Common myeloid progenitor, CD34-positive (primary cell): ENCODE measurements at regions not wholly inside any gene's neighbourhood (a gene's known extent, or its start where the extent isn't known, plus 50 kb on each side); places are given as distances from the start of the nearest gene placed in this dataset.
A peak's percentile ranks its signal among the peaks of the same experiment; 100 is the strongest.

Experiments used
- CTCF ChIA-PET: fragments of 350-600 bp; sonication (Branson Sonifier 250); formaldehyde crosslinking; loops from one replicate; lab custom pipeline; 2021; ENCODE audit warnings: antibody characterized with exemption; lab: Charles Lee
- POLR2A ChIA-PET: fragments of 350-600 bp; sonication (Branson Sonifier 250); formaldehyde crosslinking; loops from one replicate; lab custom pipeline; 2021; ENCODE audit warnings: antibody characterized with exemption; lab: Charles Lee
- DNase-seq, 3 donors: peaks; one replicate each; pipeline versions ENCODE4 v3.0.0 to v3.0.0-alpha.2; 2013
- H3K27ac ChIP-seq, 2 experiments: 1 replicate in 1 of 2; 2 replicates in 1 of 2; pipeline ENCODE4 v1.7.0; 2013; ENCODE audit warnings: inconsistent platforms in 2 of 2, low read length in 2 of 2, mild to moderate bottlenecking in 2 of 2, low read depth in 1 of 2, moderate library complexity in 1 of 2; ENCODE audit not compliant: severe bottlenecking in 2 of 2, insufficient read depth in 1 of 2, poor library complexity in 1 of 2
- H3K27me3 ChIP-seq, 5 experiments: replicated peaks in 2 of 5; 1 replicate in 3 of 5; 2 replicates in 2 of 5; pipeline versions ENCODE4 v1.6.1 to v1.7.0; 2013; ENCODE audit warnings: low read length in 4 of 5, mild to moderate bottlenecking in 2 of 5, moderate library complexity in 2 of 5, inconsistent platforms in 1 of 5; ENCODE audit not compliant: insufficient read depth in 5 of 5, control insufficient read depth in 4 of 5
- H3K36me3 ChIP-seq, 4 experiments: 1 replicate in 2 of 4; 2 replicates in 2 of 4; pipeline versions ENCODE4 v1.6.1 to v1.7.0; 2013; ENCODE audit warnings: low read length in 3 of 4, control low read depth in 1 of 4, mild to moderate bottlenecking in 1 of 4; ENCODE audit not compliant: control insufficient read depth in 4 of 4, insufficient read depth in 4 of 4
- H3K4me1 ChIP-seq, 4 experiments: 1 replicate in 3 of 4; 2 replicates in 1 of 4; pipeline versions ENCODE4 v1.6.1 to v1.7.1; 2013; ENCODE audit warnings: low read length in 3 of 4, mild to moderate bottlenecking in 3 of 4, control low read depth in 1 of 4, inconsistent platforms in 1 of 4, moderate library complexity in 1 of 4; ENCODE audit not compliant: control insufficient read depth in 4 of 4, insufficient read depth in 4 of 4; ENCODE audit errors: control extremely low read depth in 1 of 4
- H3K4me3 ChIP-seq, 7 experiments: 1 replicate in 4 of 7; 2 replicates in 3 of 7; pipeline versions ENCODE4 v1.5.1 to v1.7.0; 2013; ENCODE audit warnings: mild to moderate bottlenecking in 7 of 7, low read length in 6 of 7, moderate library complexity in 6 of 7, inconsistent platforms in 2 of 7, low read depth in 2 of 7, control low read depth in 1 of 7; ENCODE audit not compliant: insufficient read depth in 4 of 7, control insufficient read depth in 1 of 7; ENCODE audit errors: extremely low read depth in 1 of 7
- H3K9me3 ChIP-seq, 5 experiments: 1 replicate in 4 of 5; 2 replicates in 1 of 5; pipeline versions ENCODE4 v1.6.1 to v1.7.1; 2013; ENCODE audit warnings: low read length in 4 of 5, mild to moderate bottlenecking in 2 of 5, inconsistent platforms in 1 of 5, low read depth in 1 of 5, moderate library complexity in 1 of 5; ENCODE audit not compliant: control insufficient read depth in 4 of 5, insufficient read depth in 2 of 5; ENCODE audit errors: control extremely low read depth in 1 of 5
- WGBS: methylation state at CpG from one replicate; pipeline ENCODE4 v1.1.5; 2013; ENCODE audit not compliant: insufficient coverage; 5-methylcytosine and 5-hydroxymethylcytosine counted together

DNA sequence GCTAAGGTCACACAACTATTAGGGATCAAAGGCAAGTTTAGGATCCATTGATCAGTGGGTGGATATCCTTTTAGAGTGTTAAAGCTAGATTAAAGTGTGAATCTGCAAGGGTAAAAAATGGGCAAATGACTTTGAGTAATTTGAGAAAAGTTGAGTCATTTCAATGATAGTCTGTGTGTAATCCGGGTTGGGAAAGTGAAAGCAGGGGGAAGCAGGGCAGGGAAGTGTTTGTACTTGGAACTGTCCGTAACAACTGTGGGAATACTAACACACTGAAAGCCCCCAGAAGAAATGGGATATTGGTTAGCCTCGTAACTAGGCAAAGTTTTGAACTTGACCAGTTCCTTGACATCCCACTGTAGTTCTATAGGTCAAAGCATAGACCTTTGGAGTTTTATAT, 187.2 kb upstream of the SLITRK3 start:
- 100% methylated on average over 1 of the region's 3 CpGs for WGBS

DNA sequence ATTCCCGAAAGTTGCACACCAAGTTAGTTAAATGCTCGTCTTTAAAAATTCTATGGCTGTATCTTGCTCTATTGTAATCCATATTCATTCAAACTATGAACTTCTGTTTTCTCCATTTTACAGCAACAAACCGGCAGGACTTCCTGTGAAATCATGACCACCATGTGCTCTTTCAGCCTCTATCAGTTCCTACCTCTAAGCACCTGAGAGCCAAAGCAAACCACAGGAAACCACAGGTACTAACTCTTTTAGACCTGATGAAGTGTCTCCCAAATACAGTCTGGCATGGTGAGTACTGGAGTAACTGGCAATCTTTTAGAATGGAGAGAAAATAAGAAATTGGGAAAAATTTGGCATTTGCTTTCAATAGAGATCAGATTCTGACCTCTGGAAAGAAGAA, 186.5 kb upstream of the SLITRK3 start:
- Histone ChIP-seq H3K36me3 (no peaks in the 10 kb centered on the region), H3K27ac (no peak overlapping the region), H3K4me1 (no peaks in the 10 kb centered on the region), H3K27me3 (no peaks in the 10 kb centered on the region), H3K9me3 (no peaks in the 10 kb centered on the region), H3K4me3 (no peak overlapping the region)
- 43% methylated on average over 2 of the region's 3 CpGs for WGBS
- ChIA-PET POLR2A (no interaction called here), CTCF (no interaction called here)
- DNase-seq, result no peak

More for the DNA sequence above, 187.2 kb upstream of the SLITRK3 start:
- POLR2A ChIA-PET, result no interaction called here
- no peak for DNase-seq
- no peak overlapping the region for H3K4me3 ChIP-seq
- no peaks in the 10 kb centered on the region for H3K27me3 ChIP-seq
- no peaks in the 10 kb centered on the region for H3K9me3 ChIP-seq
- no peaks in the 10 kb centered on the region for H3K4me1 ChIP-seq
- CTCF ChIA-PET, result no interaction called here
- no peak overlapping the region for H3K27ac ChIP-seq
- no peaks in the 10 kb centered on the region for H3K36me3 ChIP-seq

DNA sequence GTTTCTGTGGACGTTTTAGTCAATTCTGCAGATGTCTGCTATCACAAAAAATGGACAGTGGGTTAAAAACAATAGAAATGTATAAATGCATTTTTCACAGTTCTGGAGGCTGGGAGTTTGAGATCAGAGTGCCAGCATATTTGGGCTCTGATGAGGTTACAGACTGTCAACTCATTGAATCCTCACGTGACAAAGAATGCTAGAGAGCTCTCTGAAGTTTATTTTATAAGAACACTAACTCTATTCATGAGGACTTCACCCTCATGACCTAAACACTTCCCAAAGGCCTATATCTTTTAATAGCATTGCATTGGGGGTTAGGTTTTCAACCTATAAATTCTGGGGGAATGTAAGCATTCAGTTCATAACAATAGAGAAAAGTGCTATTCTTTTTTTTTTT, 182.6 kb upstream of the SLITRK3 start:
- 100% methylated on average over 1 of the region's 2 CpGs for WGBS
- Histone ChIP-seq H3K4me3 (no peak overlapping the region), H3K27ac (no peak overlapping the region), H3K9me3 (no peaks in the 10 kb centered on the region), H3K4me1 (no peaks in the 10 kb centered on the region), H3K27me3 (no peaks in the 10 kb centered on the region), H3K36me3 (no peaks in the 10 kb centered on the region)
- ChIA-PET POLR2A (no interaction called here), CTCF (no interaction called here)
- DNase-seq, result no peak

DNA sequence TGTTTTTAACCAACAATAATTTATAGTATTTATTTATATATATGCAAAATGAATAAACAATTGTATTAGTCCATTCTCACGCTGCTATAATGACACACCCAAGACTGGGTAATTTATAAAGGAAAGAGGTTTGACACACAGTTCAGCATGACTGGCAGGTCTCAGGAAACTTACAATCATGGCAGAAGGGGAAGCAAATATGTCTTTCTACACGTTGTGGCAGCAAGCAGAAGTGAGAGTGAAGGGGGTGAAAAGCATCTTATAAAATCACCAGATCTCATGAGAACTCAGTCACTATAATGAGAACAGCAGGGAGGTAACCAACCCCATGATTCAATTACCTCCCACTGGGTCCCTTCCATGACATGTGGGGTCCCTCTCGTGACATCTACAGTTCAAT, 162.8 kb upstream of the SLITRK3 start:
- ChIA-PET POLR2A (no interaction called here), CTCF (no interaction called here)
- H3K27me3 ChIP-seq, result no peaks in the 10 kb centered on the region
- no peaks in the 10 kb centered on the region for H3K9me3 ChIP-seq
- no peaks in the 10 kb centered on the region for H3K36me3 ChIP-seq
- no peaks in the 10 kb centered on the region for H3K4me1 ChIP-seq
- no peak overlapping the region for H3K27ac ChIP-seq
- no CpG with 5 or more reads among the region's 3 CpGs for WGBS
- DNase-seq, result peak in 1 of 3 donors; percentile 11
- H3K4me3 ChIP-seq, result no peak overlapping the region

DNA sequence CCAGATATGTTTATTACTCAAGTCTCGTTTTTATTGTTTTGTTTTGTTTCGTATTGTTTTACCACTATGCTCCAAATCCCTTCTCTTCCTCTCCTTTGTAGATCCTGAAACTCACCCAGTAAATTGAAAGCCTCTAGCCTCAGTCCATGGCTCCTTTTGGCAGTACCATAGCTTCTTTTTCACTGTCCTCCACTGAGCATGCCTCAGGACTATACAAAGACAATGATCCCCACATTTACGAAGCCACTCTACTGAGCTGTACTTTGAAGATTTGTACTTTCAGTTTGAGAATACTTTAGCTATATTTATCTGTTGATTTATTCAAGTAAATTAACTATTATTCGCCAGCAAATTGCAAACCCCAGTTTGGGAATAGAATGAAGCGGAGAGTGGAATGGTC, 159.1 kb upstream of the SLITRK3 start:
- Histone ChIP-seq H3K4me3 (no peak overlapping the region), H3K9me3 (no peaks in the 10 kb centered on the region), H3K36me3 (no peaks in the 10 kb centered on the region), H3K27ac (no peak overlapping the region), H3K4me1 (no peaks in the 10 kb centered on the region), H3K27me3 (no peaks in the 10 kb centered on the region)
- CTCF ChIA-PET, result no interaction called here
- POLR2A ChIA-PET, result no interaction called here
- no peak for DNase-seq
- WGBS, result 100% methylated on average over 3 of the region's 5 CpGs

DNA sequence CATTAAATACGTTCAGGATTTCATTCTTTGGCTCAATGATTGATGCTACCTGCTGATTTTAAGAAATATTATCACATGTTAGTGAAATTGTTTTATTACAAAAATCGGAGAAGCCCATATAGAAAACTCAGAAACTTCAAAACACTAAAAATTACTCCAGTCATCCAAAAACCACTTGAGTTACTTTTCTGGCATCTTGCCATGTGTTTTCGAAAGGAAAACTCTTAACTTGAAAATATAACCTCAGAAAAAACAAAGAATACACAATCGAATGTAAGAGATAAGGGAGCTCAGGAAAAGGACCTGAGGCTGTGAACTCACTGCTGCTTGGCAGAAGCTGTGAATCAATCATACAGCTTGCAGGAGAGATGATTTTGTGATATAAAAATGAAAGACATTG, 151.3 kb upstream of the SLITRK3 start:
- Histone ChIP-seq H3K4me3 (peak overlapping the region in 1 of 7 experiments; percentile 7), H3K27ac (no peak overlapping the region), H3K4me1 (peaks cover 0 to 6% (median 3%) of the 10 kb centered on the region in 4 experiments), H3K36me3 (no peaks in the 10 kb centered on the region), H3K27me3 (no peaks in the 10 kb centered on the region), H3K9me3 (no peaks in the 10 kb centered on the region)
- ChIA-PET POLR2A (no interaction called here), CTCF (no interaction called here)
- DNase-seq, result peak; percentile 14 to 67 (median 43)
- WGBS, result no CpG with 5 or more reads among the region's 4 CpGs

DNA sequence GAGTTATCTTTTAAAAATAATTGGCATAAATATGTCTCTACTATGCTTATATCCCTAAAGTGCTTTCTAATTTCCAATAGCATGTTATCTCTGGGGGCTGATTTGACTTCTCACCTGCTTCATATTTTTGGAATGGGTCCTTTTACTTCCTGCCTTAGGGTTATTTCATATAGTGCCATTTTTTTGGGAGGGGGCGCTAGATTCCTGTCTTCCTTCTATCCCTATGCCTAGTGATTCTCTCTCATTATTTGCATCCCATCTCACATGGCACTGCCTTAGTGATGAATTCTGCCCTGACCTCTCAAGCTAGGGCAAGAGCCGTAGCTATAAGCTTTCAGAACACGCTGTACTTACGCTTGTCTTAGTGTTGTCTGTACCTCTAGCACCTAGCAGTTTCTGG, 150.3 kb upstream of the SLITRK3 start:
- Histone ChIP-seq H3K36me3 (no peaks in the 10 kb centered on the region), H3K27ac (no peak overlapping the region), H3K4me1 (peaks cover 0 to 6% (median 3%) of the 10 kb centered on the region in 4 experiments), H3K27me3 (no peaks in the 10 kb centered on the region), H3K9me3 (no peaks in the 10 kb centered on the region), H3K4me3 (no peak overlapping the region)
- ChIA-PET POLR2A (no interaction called here), CTCF (no interaction called here)
- 100% methylated on average over 1 of the region's 4 CpGs for WGBS
- DNase-seq, result no peak
